BLaER1 treated with 17β-estradiol and CSF1 and Interleukin-3, amounts not matched to agents 10 nM and 100 nM (cell line): ENCODE measurements at regions not wholly inside any gene's neighbourhood (a gene's known extent, or its start where the extent isn't known, plus 50 kb on each side); places are given as distances from the start of the nearest gene placed in this dataset.

Experiments
- H3K27ac ChIP-seq, 11 experiments: shearing (Covaris generic); formaldehyde crosslinking; 2 replicates each; pipeline ENCODE4 v1.8.1; 2022
- H3K27me3 ChIP-seq, 11 experiments: shearing (Covaris generic); formaldehyde crosslinking; 2 replicates each; pipeline ENCODE4 v1.8.1; 2022
- H3K36me3 ChIP-seq, 11 experiments: shearing (Covaris generic); formaldehyde crosslinking; 2 replicates each; pipeline ENCODE4 v1.8.1; 2022
- H3K4me1 ChIP-seq, 10 experiments: shearing (Covaris generic); formaldehyde crosslinking; 2 replicates each; pipeline ENCODE4 v1.8.1; 2022
- H3K4me2 ChIP-seq, 11 experiments: shearing (Covaris generic); formaldehyde crosslinking; 2 replicates each; pipeline ENCODE4 v1.8.1; 2022
- H3K4me3 ChIP-seq, 10 experiments: shearing (Covaris generic); formaldehyde crosslinking; 2 replicates each; pipeline ENCODE4 v1.8.1; 2022
- H3K9ac ChIP-seq, 11 experiments: shearing (Covaris generic); formaldehyde crosslinking; 2 replicates each; pipeline ENCODE4 v1.8.1; 2022
- H3K9me3 ChIP-seq, 11 experiments: shearing (Covaris generic); formaldehyde crosslinking; replicated peaks in 1 of 11; 2 replicates each; pipeline ENCODE4 v1.8.1; 2022
- H4K20me1 ChIP-seq, 11 experiments: shearing (Covaris generic); formaldehyde crosslinking; 2 replicates each; pipeline ENCODE4 v1.8.1; 2022
- Cebpa-rat ChIP-seq, 11 experiments: shearing (Covaris generic); IDR thresholded peaks; 2 replicates each; pipeline ENCODE4 v1.8.1; 2022

- Histone ChIP-seq H3K27ac (no peak overlapping the region), H3K27me3 (no peaks in the 10 kb centered on the region), H4K20me1 (no peaks in the 10 kb centered on the region), H3K4me2 (no peak overlapping the region), H3K4me3 (no peak overlapping the region), H3K9me3 (no peaks in the 10 kb centered on the region), H3K4me1 (no peaks in the 10 kb centered on the region), H3K9ac (no peak overlapping the region), H3K36me3 (no peaks in the 10 kb centered on the region)
- TF ChIP-seq Cebpa-rat (IDR thresholded peaks at IDR 0.05): no peak
Measured at GRCh38 chr3:88209356-88209755, 59.6 kb downstream of the C3orf38 start.

- Histone ChIP-seq H3K36me3 (no peaks in the 10 kb centered on the region), H3K27me3 (no peaks in the 10 kb centered on the region), H3K9ac (no peak overlapping the region), H3K9me3 (no peaks in the 10 kb centered on the region), H3K4me2 (no peak overlapping the region), H3K4me1 (no peaks in the 10 kb centered on the region), H3K27ac (no peak overlapping the region), H4K20me1 (no peaks in the 10 kb centered on the region), H3K4me3 (no peak overlapping the region)
- TF ChIP-seq Cebpa-rat (IDR thresholded peaks at IDR 0.05): no peak
Measured at GRCh38 chr3:88211096-88211890, 61.5 kb downstream of the C3orf38 start.

GRCh38 chr3:88219138-88219792, 69.5 kb downstream of the C3orf38 start:
- Histone ChIP-seq H3K27me3 (no peaks in the 10 kb centered on the region), H3K9me3 (no peaks in the 10 kb centered on the region), H3K4me2 (no peak overlapping the region), H4K20me1 (no peaks in the 10 kb centered on the region), H3K4me1 (no peaks in the 10 kb centered on the region), H3K4me3 (no peak overlapping the region), H3K9ac (no peak overlapping the region), H3K36me3 (no peaks in the 10 kb centered on the region), H3K27ac (no peak overlapping the region)
- TF ChIP-seq Cebpa-rat (IDR thresholded peaks at IDR 0.05): no peak

- Histone ChIP-seq H3K4me2 (no peak overlapping the region), H3K27ac (no peak overlapping the region), H3K27me3 (no peaks in the 10 kb centered on the region), H3K4me1 (no peaks in the 10 kb centered on the region), H3K4me3 (no peak overlapping the region), H3K9ac (no peak overlapping the region), H3K36me3 (no peaks in the 10 kb centered on the region), H3K9me3 (no peaks in the 10 kb centered on the region), H4K20me1 (no peaks in the 10 kb centered on the region)
- no peak for TF ChIP-seq Cebpa-rat (IDR thresholded peaks at IDR 0.05)
Measured at GRCh38 chr3:88220126-88220525, 70.4 kb downstream of the C3orf38 start.

GRCh38 chr3:88221726-88222125, 72.0 kb downstream of the C3orf38 start:
- Histone ChIP-seq H3K27ac (no peak overlapping the region), H3K36me3 (no peaks in the 10 kb centered on the region), H3K4me1 (no peaks in the 10 kb centered on the region), H3K4me3 (no peak overlapping the region), H3K4me2 (no peak overlapping the region), H4K20me1 (no peaks in the 10 kb centered on the region), H3K27me3 (no peaks in the 10 kb centered on the region), H3K9me3 (no peaks in the 10 kb centered on the region), H3K9ac (no peak overlapping the region)
- no peak for TF ChIP-seq Cebpa-rat (IDR thresholded peaks at IDR 0.05)

GRCh38 chr3:88222343-88222742, 72.6 kb downstream of the C3orf38 start:
- H3K27ac ChIP-seq: no peak overlapping the region
- no peak for TF ChIP-seq Cebpa-rat (IDR thresholded peaks at IDR 0.05)
- no peak overlapping the region for H3K4me2 ChIP-seq
- no peaks in the 10 kb centered on the region for H3K4me1 ChIP-seq
- H3K36me3 ChIP-seq: no peaks in the 10 kb centered on the region
- no peak overlapping the region for H3K4me3 ChIP-seq
- no peak overlapping the region for H3K9ac ChIP-seq
- H3K27me3 ChIP-seq: no peaks in the 10 kb centered on the region
- no peaks in the 10 kb centered on the region for H3K9me3 ChIP-seq
- H4K20me1 ChIP-seq: no peaks in the 10 kb centered on the region

- Histone ChIP-seq H4K20me1 (no peaks in the 10 kb centered on the region), H3K4me1 (no peaks in the 10 kb centered on the region), H3K27me3 (no peaks in the 10 kb centered on the region), H3K9me3 (no peaks in the 10 kb centered on the region), H3K27ac (no peak overlapping the region), H3K36me3 (no peaks in the 10 kb centered on the region), H3K9ac (no peak overlapping the region), H3K4me3 (no peak overlapping the region), H3K4me2 (no peak overlapping the region)
- no peak for TF ChIP-seq Cebpa-rat (IDR thresholded peaks at IDR 0.05)
Measured at GRCh38 chr3:88225326-88226008, 75.7 kb downstream of the C3orf38 start.

- Histone ChIP-seq H3K4me3 (no peak overlapping the region), H3K27ac (no peak overlapping the region), H4K20me1 (no peaks in the 10 kb centered on the region), H3K9me3 (no peaks in the 10 kb centered on the region), H3K9ac (no peak overlapping the region), H3K4me2 (no peak overlapping the region), H3K4me1 (no peaks in the 10 kb centered on the region), H3K27me3 (no peaks in the 10 kb centered on the region), H3K36me3 (no peaks in the 10 kb centered on the region)
- no peak for TF ChIP-seq Cebpa-rat (IDR thresholded peaks at IDR 0.05)
Measured at GRCh38 chr3:88226910-88227309, 77.2 kb downstream of the C3orf38 start.

- Histone ChIP-seq H3K9me3 (no peaks in the 10 kb centered on the region), H3K36me3 (no peaks in the 10 kb centered on the region), H3K27ac (no peak overlapping the region), H4K20me1 (no peaks in the 10 kb centered on the region), H3K4me2 (no peak overlapping the region), H3K4me3 (no peak overlapping the region), H3K27me3 (no peaks in the 10 kb centered on the region), H3K9ac (no peak overlapping the region), H3K4me1 (no peaks in the 10 kb centered on the region)
- TF ChIP-seq Cebpa-rat (IDR thresholded peaks at IDR 0.05): no peak
Measured at GRCh38 chr3:88230638-88231037, 80.9 kb downstream of the C3orf38 start.
